ENCODE measurements at regions not wholly inside any gene's neighbourhood (a gene's known extent, or its start where the extent isn't known, plus 50 kb on each side); places are given as distances from the start of the nearest gene placed in this dataset.

DNA sequence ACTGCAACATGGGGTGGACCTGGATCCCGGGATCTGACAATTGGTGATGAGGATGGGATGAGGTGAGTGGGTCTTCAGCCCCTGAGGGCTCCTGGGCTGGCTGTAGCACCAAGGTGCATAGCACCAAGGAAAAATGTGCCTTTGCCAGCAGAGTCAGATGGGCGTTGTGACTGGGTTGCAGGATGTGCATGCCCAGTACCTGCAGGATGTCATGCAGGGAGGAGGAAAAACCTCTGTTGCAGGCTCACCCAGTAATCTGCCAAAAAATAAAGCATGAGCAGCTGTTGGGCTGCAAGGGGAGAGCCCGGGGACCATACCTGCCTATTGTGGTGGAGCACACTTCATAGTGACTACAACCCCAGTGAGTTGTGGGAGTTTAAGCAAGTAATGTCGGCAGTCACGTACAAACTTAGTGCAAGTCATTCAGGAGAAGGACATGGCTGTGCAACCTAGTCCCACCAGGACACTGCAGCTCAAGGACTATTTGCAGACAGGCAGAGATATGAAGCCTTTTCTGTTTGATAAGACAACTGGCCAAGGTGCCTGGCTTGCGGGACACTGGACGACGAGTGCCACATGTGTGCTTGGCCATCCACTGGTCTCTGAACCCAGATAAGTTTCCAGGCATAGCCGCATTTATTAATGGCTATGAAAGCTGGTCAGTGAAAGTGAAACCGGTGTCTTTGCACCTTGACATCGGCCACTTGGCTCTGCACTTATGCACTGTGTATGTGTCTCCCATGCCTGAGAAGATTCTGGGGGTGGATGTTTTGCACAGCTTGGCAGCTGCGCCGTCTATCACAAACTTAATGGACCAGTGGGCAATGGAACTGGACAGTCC, 499.8 kb downstream of the KCNJ2 start:
- Histone ChIP-seq H4K20me1 (ENCODE audit: control insufficient read depth, extremely low read depth, insufficient read depth, low read length) (no peaks in the 10 kb centered on the region), H3K4me1 (ENCODE audit: control insufficient read depth, extremely low read depth, insufficient read depth, low read length) (no peaks in the 10 kb centered on the region), H3K9me3 (ENCODE audit: control insufficient read depth, low read depth, low read length) (no peaks in the 10 kb centered on the region), H3K27ac (ENCODE audit: control insufficient read depth, insufficient read depth, low read length) (no peak overlapping the region), H3K9ac (ENCODE audit: control insufficient read depth, extremely low read depth, insufficient read depth, low read length) (no peak overlapping the region), H3K4me2 (ENCODE audit: control insufficient read depth, extremely low read depth, insufficient read depth, low read depth, low read length) (no peak overlapping the region), H3K9me1 (ENCODE audit: control insufficient read depth, extremely low read depth, insufficient read depth, low read length) (no peaks in the 10 kb centered on the region), H3K79me2 (ENCODE audit: control insufficient read depth, insufficient read depth, low read length) (no peaks in the 10 kb centered on the region), H3K36me3 (ENCODE audit: control insufficient read depth in 2 of 2, extremely low read depth in 1 of 2, insufficient read depth in 2 of 2, low read length in 2 of 2) (no peaks in the 10 kb centered on the region), H3K27me3 (ENCODE audit: control insufficient read depth, extremely low read depth, insufficient read depth, low read length) (no peaks in the 10 kb centered on the region), H3K4me3 (ENCODE audit: control insufficient read depth in 2 of 3, extremely low read depth in 1 of 3, insufficient read depth in 2 of 3, low read depth in 1 of 3, low read length in 3 of 3) (no peak overlapping the region), H2AFZ (ENCODE audit: control insufficient read depth, low read length) (no peak overlapping the region)
- dilution Hi-C loops (cut with MboI; ENCODE audit: extremely low pct_ligation_motif_present, low sequenced_read_pairs): no loop called here
- TF ChIP-seq EZH2 (IDR thresholded peaks at IDR 0.05; ENCODE audit: low read length) (no peak), CTCF (optimal IDR thresholded peaks at IDR 0.05 in 1 of 3, IDR thresholded peaks at IDR 0.05 in 1 of 3, conservative IDR thresholded peaks at IDR 0.05 in 1 of 3; ENCODE audit: extremely low read depth in 1 of 3, insufficient read depth in 2 of 3, low read length in 3 of 3) (no peak)
- no peak for FAIRE-seq
- DNase-seq (ENCODE audit: low read depth, low spot score): no peak

- Histone ChIP-seq H3K9me3 (ENCODE audit: control insufficient read depth, low read depth, low read length) (no peaks in the 10 kb centered on the region), H3K27ac (ENCODE audit: control insufficient read depth, insufficient read depth, low read length) (no peak overlapping the region), H3K36me3 (ENCODE audit: control insufficient read depth in 2 of 2, extremely low read depth in 1 of 2, insufficient read depth in 2 of 2, low read length in 2 of 2) (no peaks in the 10 kb centered on the region), H3K9me1 (ENCODE audit: control insufficient read depth, extremely low read depth, insufficient read depth, low read length) (no peaks in the 10 kb centered on the region), H3K9ac (ENCODE audit: control insufficient read depth, extremely low read depth, insufficient read depth, low read length) (no peak overlapping the region), H3K79me2 (ENCODE audit: control insufficient read depth, insufficient read depth, low read length) (no peaks in the 10 kb centered on the region), H3K4me2 (ENCODE audit: control insufficient read depth, extremely low read depth, insufficient read depth, low read depth, low read length) (no peak overlapping the region), H4K20me1 (ENCODE audit: control insufficient read depth, extremely low read depth, insufficient read depth, low read length) (no peaks in the 10 kb centered on the region), H3K4me3 (ENCODE audit: control insufficient read depth in 2 of 3, extremely low read depth in 1 of 3, insufficient read depth in 2 of 3, low read depth in 1 of 3, low read length in 3 of 3) (no peak overlapping the region), H3K4me1 (ENCODE audit: control insufficient read depth, extremely low read depth, insufficient read depth, low read length) (no peaks in the 10 kb centered on the region), H3K27me3 (ENCODE audit: control insufficient read depth, extremely low read depth, insufficient read depth, low read length) (peaks cover 4% of the 10 kb centered on the region), H2AFZ (ENCODE audit: control insufficient read depth, low read length) (no peak overlapping the region)
- dilution Hi-C loops (cut with MboI; ENCODE audit: extremely low pct_ligation_motif_present, low sequenced_read_pairs): no loop called here
- DNase-seq (ENCODE audit: low read depth, low spot score) (no peak), FAIRE-seq (no peak)
- TF ChIP-seq EZH2 (IDR thresholded peaks at IDR 0.05; ENCODE audit: low read length) (no peak), CTCF (optimal IDR thresholded peaks at IDR 0.05 in 1 of 3, IDR thresholded peaks at IDR 0.05 in 1 of 3, conservative IDR thresholded peaks at IDR 0.05 in 1 of 3; ENCODE audit: extremely low read depth in 1 of 3, insufficient read depth in 2 of 3, low read length in 3 of 3) (no peak)
Measured at GRCh38 chr17:70674061-70674460, 504.7 kb downstream of the KCNJ2 start.

Data from keratinocyte (primary cell).